ENCODE measurements at regions not wholly inside any gene's neighbourhood (a gene's known extent, or its start where the extent isn't known, plus 50 kb on each side); places are given as distances from the start of the nearest gene placed in this dataset.

DNA sequence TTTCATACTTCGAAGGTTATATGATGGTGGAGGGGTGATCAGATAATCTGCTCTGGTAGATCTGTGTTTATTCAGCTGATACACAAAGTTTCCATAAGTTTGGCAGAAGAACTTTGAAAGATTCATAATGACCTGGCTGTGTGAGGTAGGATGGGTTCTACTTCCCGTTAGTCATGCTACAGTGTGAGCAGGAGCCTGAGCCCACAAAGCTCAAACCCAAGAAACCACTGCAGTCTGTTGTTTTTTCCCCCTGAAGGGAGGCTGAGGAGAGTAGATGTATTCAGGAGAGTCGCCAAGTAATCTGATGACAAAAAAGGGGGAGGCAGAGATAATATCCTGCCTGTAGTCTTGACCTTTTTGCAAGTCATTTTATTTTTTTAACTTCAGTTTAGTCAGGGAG, 52.8 kb upstream of the PPP3CA start:
- TF ChIP-seq, protein P1, sequence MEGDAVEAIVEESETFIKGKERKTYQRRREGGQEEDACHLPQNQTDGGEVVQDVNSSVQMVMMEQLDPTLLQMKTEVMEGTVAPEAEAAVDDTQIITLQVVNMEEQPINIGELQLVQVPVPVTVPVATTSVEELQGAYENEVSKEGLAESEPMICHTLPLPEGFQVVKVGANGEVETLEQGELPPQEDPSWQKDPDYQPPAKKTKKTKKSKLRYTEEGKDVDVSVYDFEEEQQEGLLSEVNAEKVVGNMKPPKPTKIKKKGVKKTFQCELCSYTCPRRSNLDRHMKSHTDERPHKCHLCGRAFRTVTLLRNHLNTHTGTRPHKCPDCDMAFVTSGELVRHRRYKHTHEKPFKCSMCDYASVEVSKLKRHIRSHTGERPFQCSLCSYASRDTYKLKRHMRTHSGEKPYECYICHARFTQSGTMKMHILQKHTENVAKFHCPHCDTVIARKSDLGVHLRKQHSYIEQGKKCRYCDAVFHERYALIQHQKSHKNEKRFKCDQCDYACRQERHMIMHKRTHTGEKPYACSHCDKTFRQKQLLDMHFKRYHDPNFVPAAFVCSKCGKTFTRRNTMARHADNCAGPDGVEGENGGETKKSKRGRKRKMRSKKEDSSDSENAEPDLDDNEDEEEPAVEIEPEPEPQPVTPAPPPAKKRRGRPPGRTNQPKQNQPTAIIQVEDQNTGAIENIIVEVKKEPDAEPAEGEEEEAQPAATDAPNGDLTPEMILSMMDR (conservative IDR thresholded peaks at IDR 0.05; ENCODE audit: low read depth, low read length), result no peak
- no peak for TF ChIP-seq EZH2 (IDR thresholded peaks at IDR 0.05; ENCODE audit: borderline replicate concordance, low read depth, low read length, poor library complexity, severe bottlenecking)

Measured in A673 (cell line).